B cell (primary cell): ENCODE measurements at regions not wholly inside any gene's neighbourhood (a gene's known extent, or its start where the extent isn't known, plus 50 kb on each side); places are given as distances from the start of the nearest gene placed in this dataset.

Experiments used
- ATAC-seq: fragments of 200-7000 bp; cut with Tn5 transposase; one replicate; pipeline ENCODE4 v1.10.0; 2021; ENCODE audit warnings: low read depth, mild to moderate bottlenecking, moderate number of reproducible peaks, moderate library complexity
- CTCF ChIA-PET: fragments of 350-600 bp; sonication (Branson Sonifier 250); formaldehyde crosslinking; loops from one replicate; lab custom pipeline; 2021; ENCODE audit warnings: antibody characterized with exemption, inconsistent platforms; lab: Charles Lee
- POLR2A ChIA-PET: fragments of 350-600 bp; sonication (Branson Sonifier 250); formaldehyde crosslinking; loops from one replicate; lab custom pipeline; 2021; ENCODE audit warnings: antibody characterized with exemption; lab: Charles Lee
- DNase-seq: peaks from one replicate; pipeline ENCODE4 v3.0.0; 2013
- H2AFZ ChIP-seq: 2 replicates; pipeline ENCODE4 v1.6.1; 2012; ENCODE audit warnings: mild to moderate bottlenecking, low read depth, low read length; ENCODE audit not compliant: insufficient read depth, poor library complexity, severe bottlenecking
- H3K27ac ChIP-seq, 2 donors: 1 replicate in 1 of 2; 2 replicates in 1 of 2; pipeline ENCODE4 v1.5.1; 2012 to 2013; ENCODE audit warnings: low read length in 2 of 2, mild to moderate bottlenecking in 2 of 2, moderate library complexity in 1 of 2
- H3K27me3 ChIP-seq, 4 experiments: fragments of 200-600 bp in 1 of 4; sonication (generic) in 1 of 4; replicated peaks in 1 of 4; 1 replicate in 2 of 4; 2 replicates in 2 of 4; pipeline versions ENCODE4 v1.6.1 to v1.7.0; 2013 to 2016; ENCODE audit warnings: low read length in 3 of 4, mild to moderate bottlenecking in 2 of 4, mixed read lengths in 1 of 4, moderate library complexity in 1 of 4; ENCODE audit not compliant: insufficient read depth in 4 of 4, control insufficient read depth in 3 of 4; ENCODE audit errors: control extremely low read depth in 1 of 4
- H3K36me3 ChIP-seq, 2 experiments: replicated peaks in 1 of 2; 1 replicate in 1 of 2; 2 replicates in 1 of 2; pipeline versions ENCODE4 v1.6.1 to v1.7.1; 2013; ENCODE audit warnings: low read length in 1 of 2; ENCODE audit not compliant: insufficient read depth in 2 of 2, control insufficient read depth in 1 of 2; ENCODE audit errors: control extremely low read depth in 1 of 2, extremely low read depth in 1 of 2
- H3K4me1 ChIP-seq, 2 donors: fragments of 200-600 bp in 1 of 2; sonication (generic) in 1 of 2; 1 replicate in 1 of 2; 2 replicates in 1 of 2; pipeline versions ENCODE4 v1.5.1 to v1.6.1; 2013 to 2017; ENCODE audit warnings: low read length in 2 of 2; ENCODE audit not compliant: control insufficient read depth in 2 of 2, insufficient read depth in 2 of 2
- H3K4me2 ChIP-seq: replicated peaks from 2 replicates; pipeline ENCODE3; 2012; ENCODE audit warnings: mild to moderate bottlenecking, low read depth, low read length; ENCODE audit not compliant: poor library complexity, severe bottlenecking
- H3K4me3 ChIP-seq, 5 experiments: fragments of 200-600 bp in 1 of 5; sonication (generic) in 1 of 5; 1 replicate in 3 of 5; 2 replicates in 2 of 5; pipeline versions ENCODE4 v1.5.1 to v1.7.0; 2011 to 2016; ENCODE audit warnings: low read length in 4 of 5, mild to moderate bottlenecking in 4 of 5, low read depth in 2 of 5, control low read depth in 1 of 5, moderate library complexity in 1 of 5; ENCODE audit not compliant: insufficient read depth in 1 of 5; ENCODE audit errors: control extremely low read depth in 1 of 5, extremely low read depth in 1 of 5
- H3K79me2 ChIP-seq: fragments of 200-600 bp; sonication (generic); one replicate; pipeline ENCODE4 v1.6.0; 2016; ENCODE audit warnings: low read length; ENCODE audit not compliant: control insufficient read depth, insufficient read depth
- H3K9ac ChIP-seq: fragments of 200-600 bp; sonication (generic); 2 replicates; pipeline ENCODE4 v1.6.1; 2017; ENCODE audit warnings: mild to moderate bottlenecking, low read length, moderate library complexity
- H3K9me3 ChIP-seq, 3 donors: one replicate each; pipeline versions ENCODE4 v1.6.1 to v1.7.1; 2013; ENCODE audit warnings: low read length in 2 of 3; ENCODE audit not compliant: control insufficient read depth in 2 of 3, insufficient read depth in 1 of 3; ENCODE audit errors: control extremely low read depth in 1 of 3
- H4K20me1 ChIP-seq: 2 replicates; pipeline ENCODE4 v1.6.0; 2012; ENCODE audit warnings: mild to moderate bottlenecking, low read length; ENCODE audit not compliant: insufficient read depth, control insufficient read depth, poor library complexity, severe bottlenecking
- H3K27ac Mint-ChIP-seq: one replicate; pipeline ENCODE4 v1.8.0; 2021; ENCODE audit warnings: mixed read lengths
- H3K27me3 Mint-ChIP-seq: one replicate; pipeline ENCODE4 v1.8.0; 2021; ENCODE audit warnings: mixed read lengths
- H3K4me1 Mint-ChIP-seq: one replicate; pipeline ENCODE4 v1.8.0; 2021; ENCODE audit warnings: mixed read lengths
- H3K4me3 Mint-ChIP-seq: one replicate; pipeline ENCODE4 v1.8.0; 2021; ENCODE audit warnings: mixed read lengths
- H3K9me3 Mint-ChIP-seq: one replicate; pipeline ENCODE4 v1.8.0; 2022; ENCODE audit warnings: mixed read lengths; ENCODE audit not compliant: insufficient read depth
- CTCF ChIP-seq: fragments of 200-600 bp; IDR thresholded peaks from one replicate; pipeline ENCODE4 v1.8.0; 2022; ENCODE audit warnings: antibody characterized with exemption, mild to moderate bottlenecking
- EZH2 ChIP-seq: IDR thresholded peaks from 2 replicates; pipeline ENCODE4 v1.6.1; 2012; ENCODE audit warnings: borderline replicate concordance, low read depth, mild to moderate bottlenecking, moderate library complexity, low read length; ENCODE audit not compliant: insufficient read depth, poor library complexity, severe bottlenecking
- WGBS: methylation state at CpG from one replicate; pipeline ENCODE4 v1.1.5; 2013; ENCODE audit warnings: missing lambda C conversion rate; ENCODE audit not compliant: insufficient coverage; 5-methylcytosine and 5-hydroxymethylcytosine counted together
- intact Hi-C: fragments of 100-400 bp; cut with micrococcal nuclease; formaldehyde crosslinking; loops from one replicate; pipeline ENCODE4 v1.10.0; 2022

DNA sequence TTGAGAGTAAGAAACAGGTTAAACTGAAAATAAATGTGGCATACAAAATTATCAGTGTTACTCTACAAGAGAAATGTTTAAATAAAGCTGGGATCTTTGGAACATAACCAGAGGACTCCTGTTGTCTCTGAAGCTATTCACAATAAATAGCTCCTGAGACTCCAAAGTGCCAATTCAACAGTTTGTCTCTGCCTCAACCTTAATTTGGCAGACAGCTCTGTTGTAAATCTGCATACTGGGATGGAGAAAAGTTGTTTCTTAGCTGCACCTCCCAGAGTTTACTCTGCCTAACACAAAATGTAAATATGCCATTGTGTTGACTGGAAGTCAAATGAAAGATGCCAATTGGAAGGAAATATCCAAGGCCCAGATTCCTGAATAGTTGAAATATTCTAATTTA, 238.5 kb upstream of the EPHA4 start:
- Mint-ChIP-seq H3K4me1 (no peaks in the 10 kb centered on the region), H3K27me3 (no peaks in the 10 kb centered on the region), H3K27ac (no peak overlapping the region), H3K4me3 (no peak overlapping the region), H3K9me3 (peaks cover 2% of the 10 kb centered on the region)
- no peak overlapping the region for H3K4me2 ChIP-seq
- no peaks in the 10 kb centered on the region for H3K36me3 ChIP-seq
- intact Hi-C loops, result no loop called here
- ChIA-PET CTCF (no interaction called here), POLR2A (no interaction called here)
- H3K4me3 ChIP-seq, result no peak overlapping the region
- H3K79me2 ChIP-seq, result no peaks in the 10 kb centered on the region
- no peak for ATAC-seq
- H3K9ac ChIP-seq, result no peak overlapping the region
- H3K9me3 ChIP-seq, result peaks cover 0 to 10% (median 0%) of the 10 kb centered on the region in 3 donors
- H3K27me3 ChIP-seq, result no peaks in the 10 kb centered on the region
- H4K20me1 ChIP-seq, result no peaks in the 10 kb centered on the region
- DNase-seq, result no peak
- no peaks in the 10 kb centered on the region for H3K4me1 ChIP-seq
- TF ChIP-seq EZH2, result no peak
- no peak for TF ChIP-seq CTCF
- no peak overlapping the region for H3K27ac ChIP-seq
- H2AFZ ChIP-seq, result no peak overlapping the region

- Histone ChIP-seq H2AFZ (no peak overlapping the region), H3K9ac (no peak overlapping the region), H3K4me3 (no peak overlapping the region), H3K36me3 (no peaks in the 10 kb centered on the region), H4K20me1 (no peaks in the 10 kb centered on the region), H3K4me1 (no peaks in the 10 kb centered on the region), H3K27ac (no peak overlapping the region), H3K4me2 (no peak overlapping the region), H3K27me3 (no peaks in the 10 kb centered on the region), H3K79me2 (no peaks in the 10 kb centered on the region), H3K9me3 (peaks cover 0 to 6% (median 0%) of the 10 kb centered on the region in 3 donors)
- intact Hi-C loops, result no loop called here
- Mint-ChIP-seq H3K4me1 (no peaks in the 10 kb centered on the region), H3K4me3 (no peak overlapping the region), H3K9me3 (peaks cover 2% of the 10 kb centered on the region), H3K27me3 (no peaks in the 10 kb centered on the region), H3K27ac (no peak overlapping the region)
- POLR2A ChIA-PET, result no interaction called here
- CTCF ChIA-PET, result no interaction called here
- DNase-seq (no peak), ATAC-seq (no peak)
- TF ChIP-seq EZH2 (no peak), CTCF (no peak)
- WGBS, result no CpG with 5 or more reads among the region's 4 CpGs
Measured at GRCh38 chr2:221810245-221810644, 238.1 kb upstream of the EPHA4 start.
